ENCODE measurements at regions not wholly inside any gene's neighbourhood (a gene's known extent, or its start where the extent isn't known, plus 50 kb on each side); places are given as distances from the start of the nearest gene placed in this dataset.

GRCh38 chr15:69662645-69663000, 210.0 kb downstream of the RPLP1 start:
- H3K4me3 ChIP-seq, result no peak overlapping the region
- peaks cover 0 to 15% (median 0%) of the 10 kb centered on the region in 3 donors for H3K27me3 ChIP-seq
- H3K27ac ChIP-seq, result no peak overlapping the region
- no peak for TF ChIP-seq CTCF (IDR thresholded peaks at IDR 0.05)
- no peak for TF ChIP-seq EP300 (IDR thresholded peaks at IDR 0.05)
- no peak for TF ChIP-seq POLR2A (IDR thresholded peaks at IDR 0.05)
- no peak for TF ChIP-seq POLR2AphosphoS5 (IDR thresholded peaks at IDR 0.05)
- DNase-seq, result no peak
- no peaks in the 10 kb centered on the region for H3K9me3 ChIP-seq
- WGBS, 2 donors, result 78 to 84% methylated on average over 4 of the region's 4 CpGs
- peaks cover 0 to 12% (median 0%) of the 10 kb centered on the region in 4 donors for H3K4me1 ChIP-seq
- H3K36me3 ChIP-seq, result no peaks in the 10 kb centered on the region
- intact Hi-C loops (cut with DNase I), result no loop called here

GRCh38 chr15:69663441-69663840, 210.8 kb downstream of the RPLP1 start:
- no peak overlapping the region for H3K27ac ChIP-seq
- H3K9me3 ChIP-seq, result no peaks in the 10 kb centered on the region
- H3K36me3 ChIP-seq, result no peaks in the 10 kb centered on the region
- H3K4me1 ChIP-seq, result peaks cover 0 to 12% (median 0%) of the 10 kb centered on the region in 4 donors
- H3K27me3 ChIP-seq, result peaks cover 0 to 9% (median 0%) of the 10 kb centered on the region in 3 donors
- DNase-seq, result no peak
- TF ChIP-seq POLR2A (IDR thresholded peaks at IDR 0.05) (no peak), POLR2AphosphoS5 (IDR thresholded peaks at IDR 0.05) (no peak), CTCF (IDR thresholded peaks at IDR 0.05) (no peak), EP300 (IDR thresholded peaks at IDR 0.05) (no peak)
- intact Hi-C loops (cut with DNase I), result no loop called here
- no peak overlapping the region for H3K4me3 ChIP-seq

- H3K27ac ChIP-seq, result no peak overlapping the region
- TF ChIP-seq EP300 (IDR thresholded peaks at IDR 0.05), result no peak
- no peak for TF ChIP-seq CTCF (IDR thresholded peaks at IDR 0.05)
- no peak for TF ChIP-seq POLR2AphosphoS5 (IDR thresholded peaks at IDR 0.05)
- TF ChIP-seq POLR2A (IDR thresholded peaks at IDR 0.05), result no peak
- no peaks in the 10 kb centered on the region for H3K9me3 ChIP-seq
- peaks cover 0 to 9% (median 0%) of the 10 kb centered on the region in 3 donors for H3K27me3 ChIP-seq
- H3K4me1 ChIP-seq, result peaks cover 0 to 12% (median 0%) of the 10 kb centered on the region in 4 donors
- intact Hi-C loops (cut with DNase I), result no loop called here
- no peak overlapping the region for H3K4me3 ChIP-seq
- no peak for DNase-seq
- H3K36me3 ChIP-seq, result no peaks in the 10 kb centered on the region
- 91 to 93% methylated on average over 3 of the region's 3 CpGs for WGBS, 2 donors
Measured at GRCh38 chr15:69663982-69664381, 211.4 kb downstream of the RPLP1 start.

GRCh38 chr15:69664572-69665571, 212.3 kb downstream of the RPLP1 start:
- 87 to 89% methylated on average over 28 of the region's 28 CpGs for WGBS, 2 donors
- DNase-seq, result no peak
- Histone ChIP-seq H3K27ac (no peak overlapping the region), H3K36me3 (no peaks in the 10 kb centered on the region), H3K9me3 (no peaks in the 10 kb centered on the region), H3K4me1 (peaks cover 0 to 12% (median 0%) of the 10 kb centered on the region in 4 donors), H3K4me3 (no peak overlapping the region), H3K27me3 (peaks cover 0 to 9% (median 0%) of the 10 kb centered on the region in 3 donors)
- no peak for TF ChIP-seq POLR2A (IDR thresholded peaks at IDR 0.05)
- intact Hi-C loops (cut with DNase I), result no loop called here

GRCh38 chr15:69665641-69666111, 213.1 kb downstream of the RPLP1 start:
- Histone ChIP-seq H3K9me3 (no peaks in the 10 kb centered on the region), H3K36me3 (no peaks in the 10 kb centered on the region), H3K27ac (no peak overlapping the region), H3K4me1 (peaks cover 0 to 12% (median 0%) of the 10 kb centered on the region in 4 donors), H3K4me3 (no peak overlapping the region), H3K27me3 (peaks cover 0 to 9% (median 0%) of the 10 kb centered on the region in 3 donors)
- DNase-seq, result no peak
- 59 to 71% methylated on average over 10 of the region's 10 CpGs for WGBS, 2 donors
- intact Hi-C loops (cut with DNase I), result no loop called here
- TF ChIP-seq EP300 (IDR thresholded peaks at IDR 0.05), result no peak

All from sigmoid colon (tissue), 6 donors.